ENCODE measurements at regions not wholly inside any gene's neighbourhood (a gene's known extent, or its start where the extent isn't known, plus 50 kb on each side); places are given as distances from the start of the nearest gene placed in this dataset.

DNA sequence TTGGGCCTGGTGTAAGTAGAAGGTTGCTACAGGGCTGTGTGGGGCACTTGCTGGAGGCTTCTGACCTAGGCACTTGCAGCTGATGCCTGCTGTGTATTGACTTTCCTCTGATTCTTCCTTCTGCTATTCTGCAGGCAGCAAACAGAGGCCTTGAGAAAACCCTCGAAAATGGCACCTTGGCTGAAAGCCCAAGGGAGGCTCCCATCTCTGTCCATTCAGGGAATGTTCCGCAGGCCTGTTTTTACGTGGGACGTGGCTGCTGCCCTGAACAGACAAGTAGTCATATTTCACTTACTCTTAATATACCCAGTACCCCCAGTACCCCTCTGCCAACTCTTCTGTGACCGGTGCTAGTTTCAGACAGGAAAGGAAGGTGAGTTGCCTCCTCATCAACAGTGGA, 664.7 kb downstream of the INHBA start:
- H3K9ac ChIP-seq (ENCODE audit: low read length) = no peak overlapping the region
- H4K20me1 ChIP-seq (ENCODE audit: control insufficient read depth, insufficient read depth, low read length, poor library complexity, severe bottlenecking) = no peaks in the 10 kb centered on the region
- CTCF ChIA-PET = no interaction called here
- POLR2A ChIA-PET = no interaction called here
- no peak for DNase-seq
- 87% methylated on average over 2 of the region's 5 CpGs for WGBS (ENCODE audit: insufficient coverage)
- no peak overlapping the region for H3K4me3 ChIP-seq (ENCODE audit: control extremely low read depth in 1 of 5, extremely low read depth in 1 of 5, insufficient read depth in 1 of 5, low read depth in 2 of 5, low read length in 4 of 5)
- H3K27me3 ChIP-seq (replicated peaks in 1 of 4; ENCODE audit: control extremely low read depth in 1 of 4, control insufficient read depth in 3 of 4, insufficient read depth in 4 of 4, low read length in 3 of 4) = no peaks in the 10 kb centered on the region
- Mint-ChIP-seq H3K4me3 (no peak overlapping the region), H3K9me3 (ENCODE audit: insufficient read depth) (no peaks in the 10 kb centered on the region), H3K27ac (no peak overlapping the region), H3K27me3 (no peaks in the 10 kb centered on the region), H3K4me1 (no peaks in the 10 kb centered on the region)
- peaks cover 0 to 2% (median 2%) of the 10 kb centered on the region in 3 donors for H3K9me3 ChIP-seq (ENCODE audit: control extremely low read depth in 1 of 3, control insufficient read depth in 2 of 3, insufficient read depth in 1 of 3, low read length in 2 of 3)
- TF ChIP-seq, protein P1, sequence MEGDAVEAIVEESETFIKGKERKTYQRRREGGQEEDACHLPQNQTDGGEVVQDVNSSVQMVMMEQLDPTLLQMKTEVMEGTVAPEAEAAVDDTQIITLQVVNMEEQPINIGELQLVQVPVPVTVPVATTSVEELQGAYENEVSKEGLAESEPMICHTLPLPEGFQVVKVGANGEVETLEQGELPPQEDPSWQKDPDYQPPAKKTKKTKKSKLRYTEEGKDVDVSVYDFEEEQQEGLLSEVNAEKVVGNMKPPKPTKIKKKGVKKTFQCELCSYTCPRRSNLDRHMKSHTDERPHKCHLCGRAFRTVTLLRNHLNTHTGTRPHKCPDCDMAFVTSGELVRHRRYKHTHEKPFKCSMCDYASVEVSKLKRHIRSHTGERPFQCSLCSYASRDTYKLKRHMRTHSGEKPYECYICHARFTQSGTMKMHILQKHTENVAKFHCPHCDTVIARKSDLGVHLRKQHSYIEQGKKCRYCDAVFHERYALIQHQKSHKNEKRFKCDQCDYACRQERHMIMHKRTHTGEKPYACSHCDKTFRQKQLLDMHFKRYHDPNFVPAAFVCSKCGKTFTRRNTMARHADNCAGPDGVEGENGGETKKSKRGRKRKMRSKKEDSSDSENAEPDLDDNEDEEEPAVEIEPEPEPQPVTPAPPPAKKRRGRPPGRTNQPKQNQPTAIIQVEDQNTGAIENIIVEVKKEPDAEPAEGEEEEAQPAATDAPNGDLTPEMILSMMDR (IDR thresholded peaks at IDR 0.05) = no peak
- TF ChIP-seq EZH2 (IDR thresholded peaks at IDR 0.05; ENCODE audit: borderline replicate concordance, insufficient read depth, low read depth, low read length, poor library complexity, severe bottlenecking) = no peak
- no peak overlapping the region for H3K27ac ChIP-seq (ENCODE audit: low read length in 2 of 2)
- no peaks in the 10 kb centered on the region for H3K4me1 ChIP-seq (ENCODE audit: control insufficient read depth in 2 of 2, insufficient read depth in 2 of 2, low read length in 2 of 2)
- intact Hi-C loops (cut with micrococcal nuclease) = no loop called here
- no peak overlapping the region for H2AFZ ChIP-seq (ENCODE audit: insufficient read depth, low read depth, low read length, poor library complexity, severe bottlenecking)
- no peak overlapping the region for H3K4me2 ChIP-seq (replicated peaks; ENCODE audit: low read depth, low read length, poor library complexity, severe bottlenecking)
- ATAC-seq (ENCODE audit: low read depth) = no peak
- H3K79me2 ChIP-seq (ENCODE audit: control insufficient read depth, insufficient read depth, low read length) = no peaks in the 10 kb centered on the region
- no peaks in the 10 kb centered on the region for H3K36me3 ChIP-seq (replicated peaks in 1 of 2; ENCODE audit: control extremely low read depth in 1 of 2, control insufficient read depth in 1 of 2, extremely low read depth in 1 of 2, insufficient read depth in 2 of 2, low read length in 1 of 2)

DNA sequence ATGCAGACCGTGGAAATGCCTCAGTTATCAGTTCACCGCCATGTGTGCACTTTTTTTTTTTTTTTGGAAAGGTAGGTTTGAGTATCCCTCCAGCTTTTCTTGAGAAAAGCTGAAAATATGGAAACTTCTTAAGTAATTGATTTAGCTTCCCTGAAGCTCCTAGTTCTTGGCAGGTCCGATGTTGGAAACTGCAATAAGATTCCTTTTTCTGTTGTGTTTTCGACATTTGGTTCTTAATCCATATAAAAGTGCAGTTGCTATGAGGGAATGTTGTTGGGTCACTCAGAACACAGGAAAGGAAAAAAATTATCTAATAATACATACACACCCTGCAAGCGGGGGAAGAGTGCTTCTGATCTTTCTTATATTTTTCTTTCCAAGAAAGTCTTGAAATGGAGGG, 665.2 kb downstream of the INHBA start:
- H3K27ac Mint-ChIP-seq = no peak overlapping the region
- no peaks in the 10 kb centered on the region for H3K4me1 Mint-ChIP-seq
- TF ChIP-seq, protein P1 (IDR thresholded peaks at IDR 0.05) = no peak
- no peak for TF ChIP-seq EZH2 (IDR thresholded peaks at IDR 0.05; ENCODE audit: borderline replicate concordance, insufficient read depth, low read depth, low read length, poor library complexity, severe bottlenecking)
- ChIA-PET CTCF (no interaction called here), POLR2A (no interaction called here)
- no peak overlapping the region for H3K4me3 Mint-ChIP-seq
- H3K27me3 ChIP-seq (replicated peaks in 1 of 4; ENCODE audit: control extremely low read depth in 1 of 4, control insufficient read depth in 3 of 4, insufficient read depth in 4 of 4, low read length in 3 of 4) = no peaks in the 10 kb centered on the region
- no peaks in the 10 kb centered on the region for H3K79me2 ChIP-seq (ENCODE audit: control insufficient read depth, insufficient read depth, low read length)
- WGBS (ENCODE audit: insufficient coverage) = no CpG with 5 or more reads among the region's 5 CpGs
- DNase-seq = no peak
- H3K9me3 Mint-ChIP-seq (ENCODE audit: insufficient read depth) = no peaks in the 10 kb centered on the region
- intact Hi-C loops (cut with micrococcal nuclease) = no loop called here
- no peak overlapping the region for H3K4me3 ChIP-seq (ENCODE audit: control extremely low read depth in 1 of 5, extremely low read depth in 1 of 5, insufficient read depth in 1 of 5, low read depth in 2 of 5, low read length in 4 of 5)
- H3K27me3 Mint-ChIP-seq = no peaks in the 10 kb centered on the region
- H3K9ac ChIP-seq (ENCODE audit: low read length) = no peak overlapping the region
- H3K4me2 ChIP-seq (replicated peaks; ENCODE audit: low read depth, low read length, poor library complexity, severe bottlenecking) = no peak overlapping the region
- no peaks in the 10 kb centered on the region for H3K4me1 ChIP-seq (ENCODE audit: control insufficient read depth in 2 of 2, insufficient read depth in 2 of 2, low read length in 2 of 2)
- no peak for ATAC-seq (ENCODE audit: low read depth)
- no peaks in the 10 kb centered on the region for H3K36me3 ChIP-seq (replicated peaks in 1 of 2; ENCODE audit: control extremely low read depth in 1 of 2, control insufficient read depth in 1 of 2, extremely low read depth in 1 of 2, insufficient read depth in 2 of 2, low read length in 1 of 2)
- H3K27ac ChIP-seq (ENCODE audit: low read length in 2 of 2) = no peak overlapping the region
- peaks cover 0 to 2% (median 0%) of the 10 kb centered on the region in 3 donors for H3K9me3 ChIP-seq (ENCODE audit: control extremely low read depth in 1 of 3, control insufficient read depth in 2 of 3, insufficient read depth in 1 of 3, low read length in 2 of 3)
- H2AFZ ChIP-seq (ENCODE audit: insufficient read depth, low read depth, low read length, poor library complexity, severe bottlenecking) = no peak overlapping the region
- no peaks in the 10 kb centered on the region for H4K20me1 ChIP-seq (ENCODE audit: control insufficient read depth, insufficient read depth, low read length, poor library complexity, severe bottlenecking)
